B cell (primary cell): ENCODE measurements at regions not wholly inside any gene's neighbourhood (a gene's known extent, or its start where the extent isn't known, plus 50 kb on each side); places are given as distances from the start of the nearest gene placed in this dataset.

Source experiments
- ATAC-seq: fragments of 200-7000 bp; cut with Tn5 transposase; one replicate; pipeline ENCODE4 v1.10.0; 2021; ENCODE audit warnings: low read depth, mild to moderate bottlenecking, moderate number of reproducible peaks, moderate library complexity
- CTCF ChIA-PET: fragments of 350-600 bp; sonication (Branson Sonifier 250); formaldehyde crosslinking; loops from one replicate; lab custom pipeline; 2021; ENCODE audit warnings: antibody characterized with exemption, inconsistent platforms; lab: Charles Lee
- POLR2A ChIA-PET: fragments of 350-600 bp; sonication (Branson Sonifier 250); formaldehyde crosslinking; loops from one replicate; lab custom pipeline; 2021; ENCODE audit warnings: antibody characterized with exemption; lab: Charles Lee
- DNase-seq: peaks from one replicate; pipeline ENCODE4 v3.0.0; 2013
- H2AFZ ChIP-seq: 2 replicates; pipeline ENCODE4 v1.6.1; 2012; ENCODE audit warnings: mild to moderate bottlenecking, low read depth, low read length; ENCODE audit not compliant: insufficient read depth, poor library complexity, severe bottlenecking
- H3K27ac ChIP-seq, 2 donors: 1 replicate in 1 of 2; 2 replicates in 1 of 2; pipeline ENCODE4 v1.5.1; 2012 to 2013; ENCODE audit warnings: low read length in 2 of 2, mild to moderate bottlenecking in 2 of 2, moderate library complexity in 1 of 2
- H3K27me3 ChIP-seq, 4 experiments: fragments of 200-600 bp in 1 of 4; sonication (generic) in 1 of 4; replicated peaks in 1 of 4; 1 replicate in 2 of 4; 2 replicates in 2 of 4; pipeline versions ENCODE4 v1.6.1 to v1.7.0; 2013 to 2016; ENCODE audit warnings: low read length in 3 of 4, mild to moderate bottlenecking in 2 of 4, mixed read lengths in 1 of 4, moderate library complexity in 1 of 4; ENCODE audit not compliant: insufficient read depth in 4 of 4, control insufficient read depth in 3 of 4; ENCODE audit errors: control extremely low read depth in 1 of 4
- H3K36me3 ChIP-seq, 2 experiments: replicated peaks in 1 of 2; 1 replicate in 1 of 2; 2 replicates in 1 of 2; pipeline versions ENCODE4 v1.6.1 to v1.7.1; 2013; ENCODE audit warnings: low read length in 1 of 2; ENCODE audit not compliant: insufficient read depth in 2 of 2, control insufficient read depth in 1 of 2; ENCODE audit errors: control extremely low read depth in 1 of 2, extremely low read depth in 1 of 2
- H3K4me1 ChIP-seq, 2 donors: fragments of 200-600 bp in 1 of 2; sonication (generic) in 1 of 2; 1 replicate in 1 of 2; 2 replicates in 1 of 2; pipeline versions ENCODE4 v1.5.1 to v1.6.1; 2013 to 2017; ENCODE audit warnings: low read length in 2 of 2; ENCODE audit not compliant: control insufficient read depth in 2 of 2, insufficient read depth in 2 of 2
- H3K4me2 ChIP-seq: replicated peaks from 2 replicates; pipeline ENCODE3; 2012; ENCODE audit warnings: mild to moderate bottlenecking, low read depth, low read length; ENCODE audit not compliant: poor library complexity, severe bottlenecking
- H3K4me3 ChIP-seq, 5 experiments: fragments of 200-600 bp in 1 of 5; sonication (generic) in 1 of 5; 1 replicate in 3 of 5; 2 replicates in 2 of 5; pipeline versions ENCODE4 v1.5.1 to v1.7.0; 2011 to 2016; ENCODE audit warnings: low read length in 4 of 5, mild to moderate bottlenecking in 4 of 5, low read depth in 2 of 5, control low read depth in 1 of 5, moderate library complexity in 1 of 5; ENCODE audit not compliant: insufficient read depth in 1 of 5; ENCODE audit errors: control extremely low read depth in 1 of 5, extremely low read depth in 1 of 5
- H3K79me2 ChIP-seq: fragments of 200-600 bp; sonication (generic); one replicate; pipeline ENCODE4 v1.6.0; 2016; ENCODE audit warnings: low read length; ENCODE audit not compliant: control insufficient read depth, insufficient read depth
- H3K9ac ChIP-seq: fragments of 200-600 bp; sonication (generic); 2 replicates; pipeline ENCODE4 v1.6.1; 2017; ENCODE audit warnings: mild to moderate bottlenecking, low read length, moderate library complexity
- H3K9me3 ChIP-seq, 3 donors: one replicate each; pipeline versions ENCODE4 v1.6.1 to v1.7.1; 2013; ENCODE audit warnings: low read length in 2 of 3; ENCODE audit not compliant: control insufficient read depth in 2 of 3, insufficient read depth in 1 of 3; ENCODE audit errors: control extremely low read depth in 1 of 3
- H4K20me1 ChIP-seq: 2 replicates; pipeline ENCODE4 v1.6.0; 2012; ENCODE audit warnings: mild to moderate bottlenecking, low read length; ENCODE audit not compliant: insufficient read depth, control insufficient read depth, poor library complexity, severe bottlenecking
- H3K27ac Mint-ChIP-seq: one replicate; pipeline ENCODE4 v1.8.0; 2021; ENCODE audit warnings: mixed read lengths
- H3K27me3 Mint-ChIP-seq: one replicate; pipeline ENCODE4 v1.8.0; 2021; ENCODE audit warnings: mixed read lengths
- H3K4me1 Mint-ChIP-seq: one replicate; pipeline ENCODE4 v1.8.0; 2021; ENCODE audit warnings: mixed read lengths
- H3K4me3 Mint-ChIP-seq: one replicate; pipeline ENCODE4 v1.8.0; 2021; ENCODE audit warnings: mixed read lengths
- H3K9me3 Mint-ChIP-seq: one replicate; pipeline ENCODE4 v1.8.0; 2022; ENCODE audit warnings: mixed read lengths; ENCODE audit not compliant: insufficient read depth
- EZH2 ChIP-seq: IDR thresholded peaks from 2 replicates; pipeline ENCODE4 v1.6.1; 2012; ENCODE audit warnings: borderline replicate concordance, low read depth, mild to moderate bottlenecking, moderate library complexity, low read length; ENCODE audit not compliant: insufficient read depth, poor library complexity, severe bottlenecking
- WGBS: methylation state at CpG from one replicate; pipeline ENCODE4 v1.1.5; 2013; ENCODE audit warnings: missing lambda C conversion rate; ENCODE audit not compliant: insufficient coverage; 5-methylcytosine and 5-hydroxymethylcytosine counted together
- intact Hi-C: fragments of 100-400 bp; cut with micrococcal nuclease; formaldehyde crosslinking; loops from one replicate; pipeline ENCODE4 v1.10.0; 2022
- TF ChIP-seq, protein P1 (sequence below): fragments of 200-600 bp; IDR thresholded peaks from one replicate; pipeline ENCODE4 v1.8.0; 2022; ENCODE audit warnings: antibody characterized with exemption, mild to moderate bottlenecking

DNA sequence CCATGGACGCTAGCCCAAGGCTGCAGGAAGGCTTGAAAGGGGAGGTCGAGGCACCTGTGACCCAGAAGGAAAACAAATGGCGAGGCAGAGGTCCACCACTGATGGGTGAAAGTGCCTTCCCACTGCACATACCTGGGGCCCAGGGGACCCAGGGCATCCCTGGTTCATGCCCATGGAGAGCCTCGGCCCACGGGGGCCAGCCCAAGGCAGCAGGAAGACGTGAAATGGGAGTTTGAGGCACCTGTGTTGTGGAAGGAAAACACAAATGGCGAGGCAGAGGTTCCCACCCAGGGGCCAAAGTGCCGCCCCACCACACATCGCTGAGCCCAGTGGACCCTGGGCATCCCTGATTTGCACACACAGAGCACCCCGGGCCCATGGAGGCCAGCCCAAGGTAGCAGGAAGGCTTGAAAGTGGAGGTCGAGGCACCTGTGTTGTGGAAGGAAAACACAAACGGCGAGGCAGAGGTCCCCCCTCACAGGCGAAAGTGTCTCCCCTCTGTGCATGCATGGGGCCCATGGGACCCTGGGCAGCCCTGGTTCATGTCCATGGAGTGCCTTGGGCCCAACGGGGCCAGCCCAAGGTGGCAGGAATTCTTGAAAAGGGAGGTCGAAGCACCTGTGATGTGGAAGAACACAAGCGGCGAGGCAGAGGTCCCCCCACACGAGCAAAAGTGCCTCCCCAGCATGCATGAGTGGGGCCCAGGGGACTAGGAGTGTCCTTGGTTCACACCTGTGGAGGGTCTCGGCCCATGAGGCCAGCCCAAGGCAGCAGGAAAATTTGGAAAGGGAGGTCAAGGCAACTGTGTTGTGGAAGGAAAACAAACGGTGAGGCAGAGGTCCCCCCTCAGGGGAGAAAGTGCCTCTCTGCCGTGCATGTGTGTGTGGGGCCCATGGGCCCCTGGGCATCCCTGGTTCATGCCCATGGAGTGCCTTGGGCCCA is 383.3 kb downstream of the ALG10 start:
- Histone ChIP-seq H3K9ac (no peak overlapping the region), H3K79me2 (no peaks in the 10 kb centered on the region), H3K9me3 (peaks cover 5 to 67% (median 38%) of the 10 kb centered on the region in 3 donors), H3K4me1 (no peaks in the 10 kb centered on the region), H3K27me3 (no peaks in the 10 kb centered on the region), H3K27ac (no peak overlapping the region), H3K4me3 (no peak overlapping the region), H3K4me2 (no peak overlapping the region), H3K36me3 (no peaks in the 10 kb centered on the region), H2AFZ (no peak overlapping the region), H4K20me1 (no peaks in the 10 kb centered on the region)
- DNase-seq (peak; percentile 0), ATAC-seq (no peak)
- Mint-ChIP-seq H3K4me3 (no peak overlapping the region), H3K27ac (no peak overlapping the region), H3K27me3 (no peaks in the 10 kb centered on the region), H3K4me1 (no peaks in the 10 kb centered on the region), H3K9me3 (peaks cover 9% of the 10 kb centered on the region)
- ChIA-PET CTCF (no interaction called here), POLR2A (no interaction called here)
- TF ChIP-seq EZH2: no peak
- TF ChIP-seq, protein P1, sequence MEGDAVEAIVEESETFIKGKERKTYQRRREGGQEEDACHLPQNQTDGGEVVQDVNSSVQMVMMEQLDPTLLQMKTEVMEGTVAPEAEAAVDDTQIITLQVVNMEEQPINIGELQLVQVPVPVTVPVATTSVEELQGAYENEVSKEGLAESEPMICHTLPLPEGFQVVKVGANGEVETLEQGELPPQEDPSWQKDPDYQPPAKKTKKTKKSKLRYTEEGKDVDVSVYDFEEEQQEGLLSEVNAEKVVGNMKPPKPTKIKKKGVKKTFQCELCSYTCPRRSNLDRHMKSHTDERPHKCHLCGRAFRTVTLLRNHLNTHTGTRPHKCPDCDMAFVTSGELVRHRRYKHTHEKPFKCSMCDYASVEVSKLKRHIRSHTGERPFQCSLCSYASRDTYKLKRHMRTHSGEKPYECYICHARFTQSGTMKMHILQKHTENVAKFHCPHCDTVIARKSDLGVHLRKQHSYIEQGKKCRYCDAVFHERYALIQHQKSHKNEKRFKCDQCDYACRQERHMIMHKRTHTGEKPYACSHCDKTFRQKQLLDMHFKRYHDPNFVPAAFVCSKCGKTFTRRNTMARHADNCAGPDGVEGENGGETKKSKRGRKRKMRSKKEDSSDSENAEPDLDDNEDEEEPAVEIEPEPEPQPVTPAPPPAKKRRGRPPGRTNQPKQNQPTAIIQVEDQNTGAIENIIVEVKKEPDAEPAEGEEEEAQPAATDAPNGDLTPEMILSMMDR: no peak
- intact Hi-C loops: no loop called here
- WGBS: 73% methylated on average over 20 of the region's 22 CpGs
